IMR-90 (cell line): ENCODE measurements at regions not wholly inside any gene's neighbourhood (a gene's known extent, or its start where the extent isn't known, plus 50 kb on each side); places are given as distances from the start of the nearest gene placed in this dataset.

ENCODE experiments used
- BHLHE40 ChIP-seq: fragments of 150-350 bp; IDR thresholded peaks from 2 replicates; pipeline ENCODE4 v1.6.1; 2016; ENCODE audit warnings: mild to moderate bottlenecking, low read depth, low read length
- CEBPB ChIP-seq: IDR thresholded peaks from 2 replicates; pipeline ENCODE4 v1.6.1; 2012; ENCODE audit warnings: low read depth, low read length, improper control_type of control experiment
- FOS ChIP-seq: fragments of 150-350 bp; IDR thresholded peaks from 2 replicates; pipeline ENCODE4 v1.6.1; 2016; ENCODE audit warnings: low read depth, low read length
- MAFK ChIP-seq: IDR thresholded peaks from 2 replicates; pipeline ENCODE4 v1.6.1; 2012; ENCODE audit warnings: low read depth, low read length, improper control_type of control experiment
- POLR2A ChIP-seq: IDR thresholded peaks from 2 replicates; pipeline ENCODE4 v1.6.1; 2012; ENCODE audit warnings: mild to moderate bottlenecking, low read depth, low read length
- RAD21 ChIP-seq: IDR thresholded peaks from 2 replicates; pipeline ENCODE4 v1.6.1; 2012; ENCODE audit warnings: low read length, improper control_type of control experiment
- RFX5 ChIP-seq: IDR thresholded peaks from 2 replicates; pipeline ENCODE4 v1.8.0; 2012; ENCODE audit warnings: low read depth, mild to moderate bottlenecking, low read length, moderate library complexity
- TF ChIP-seq, protein P1 (sequence below): conservative IDR thresholded peaks from 2 replicates; pipeline ENCODE4 v1.5.1; 2012; ENCODE audit warnings: mild to moderate bottlenecking, low read depth, low read length, improper control_type of control experiment
- TF ChIP-seq, protein P2 (sequence below): fragments of 150-350 bp; IDR thresholded peaks from 2 replicates; pipeline ENCODE4 v1.6.1; 2017; ENCODE audit warnings: mild to moderate bottlenecking, antibody characterized with exemption, low read length, low read depth

DNA sequence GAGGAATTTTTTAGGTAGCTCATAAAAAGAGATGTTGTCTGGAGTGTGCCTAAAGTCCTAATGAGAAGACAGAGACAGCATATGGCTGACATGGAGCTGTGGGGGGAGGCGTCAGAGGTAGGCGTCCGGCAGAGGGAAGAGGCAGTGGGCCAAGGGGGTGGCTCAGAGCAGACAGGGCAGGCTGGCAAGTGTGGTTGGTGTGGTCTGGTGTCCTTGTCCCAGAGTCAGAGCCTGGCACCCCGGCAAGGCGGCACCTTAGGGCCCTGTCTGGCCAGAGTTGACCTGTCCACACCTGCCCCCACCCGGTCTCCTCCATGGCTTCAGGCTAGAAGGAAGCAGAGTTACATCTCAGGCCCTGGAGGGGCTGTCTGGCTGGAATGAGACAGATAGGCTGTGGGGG lies 220.3 kb upstream of the ZNF32 start:
- TF ChIP-seq, protein P1, sequence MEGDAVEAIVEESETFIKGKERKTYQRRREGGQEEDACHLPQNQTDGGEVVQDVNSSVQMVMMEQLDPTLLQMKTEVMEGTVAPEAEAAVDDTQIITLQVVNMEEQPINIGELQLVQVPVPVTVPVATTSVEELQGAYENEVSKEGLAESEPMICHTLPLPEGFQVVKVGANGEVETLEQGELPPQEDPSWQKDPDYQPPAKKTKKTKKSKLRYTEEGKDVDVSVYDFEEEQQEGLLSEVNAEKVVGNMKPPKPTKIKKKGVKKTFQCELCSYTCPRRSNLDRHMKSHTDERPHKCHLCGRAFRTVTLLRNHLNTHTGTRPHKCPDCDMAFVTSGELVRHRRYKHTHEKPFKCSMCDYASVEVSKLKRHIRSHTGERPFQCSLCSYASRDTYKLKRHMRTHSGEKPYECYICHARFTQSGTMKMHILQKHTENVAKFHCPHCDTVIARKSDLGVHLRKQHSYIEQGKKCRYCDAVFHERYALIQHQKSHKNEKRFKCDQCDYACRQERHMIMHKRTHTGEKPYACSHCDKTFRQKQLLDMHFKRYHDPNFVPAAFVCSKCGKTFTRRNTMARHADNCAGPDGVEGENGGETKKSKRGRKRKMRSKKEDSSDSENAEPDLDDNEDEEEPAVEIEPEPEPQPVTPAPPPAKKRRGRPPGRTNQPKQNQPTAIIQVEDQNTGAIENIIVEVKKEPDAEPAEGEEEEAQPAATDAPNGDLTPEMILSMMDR: no peak
- TF ChIP-seq POLR2A (no peak), CEBPB (no peak), RFX5 (no peak), BHLHE40 (no peak), RAD21 (no peak), FOS (no peak), MAFK (no peak)
- TF ChIP-seq, protein P2, sequence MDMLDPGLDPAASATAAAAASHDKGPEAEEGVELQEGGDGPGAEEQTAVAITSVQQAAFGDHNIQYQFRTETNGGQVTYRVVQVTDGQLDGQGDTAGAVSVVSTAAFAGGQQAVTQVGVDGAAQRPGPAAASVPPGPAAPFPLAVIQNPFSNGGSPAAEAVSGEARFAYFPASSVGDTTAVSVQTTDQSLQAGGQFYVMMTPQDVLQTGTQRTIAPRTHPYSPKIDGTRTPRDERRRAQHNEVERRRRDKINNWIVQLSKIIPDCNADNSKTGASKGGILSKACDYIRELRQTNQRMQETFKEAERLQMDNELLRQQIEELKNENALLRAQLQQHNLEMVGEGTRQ: no peak
